HG03060 (cell line): ENCODE measurements at regions not wholly inside any gene's neighbourhood (a gene's known extent, or its start where the extent isn't known, plus 50 kb on each side); places are given as distances from the start of the nearest gene placed in this dataset.
"Not testable (repeated sequence)": the region's sequence is repeated elsewhere in the genome, so short reads cannot be mapped to it uniquely, and the experiment has no call there.

Experiments used
- ATAC-seq: cut with Tn5 transposase; IDR thresholded peaks from one replicate; pipeline ENCODE4 v1.9.1; 2021; ENCODE audit warnings: low read depth, moderate number of reproducible peaks; ENCODE audit not compliant: unreplicated experiment

- ATAC-seq = no peak
These were observed 240.4 kb downstream of the ARL4A start for GRCh38 chr7:12927635-12928434.

GRCh38 chr7:12929476-12930140 lies 242.2 kb downstream of the ARL4A start:
- no peak for ATAC-seq

GRCh38 chr7:12930534-12930933 lies 243.1 kb downstream of the ARL4A start:
- ATAC-seq = no peak

GRCh38 chr7:12931465-12931864 lies 244.0 kb downstream of the ARL4A start:
- ATAC-seq = not testable (repeated sequence)

GRCh38 chr7:12939694-12940093 lies 252.3 kb downstream of the ARL4A start:
- no peak for ATAC-seq

- no peak for ATAC-seq
These were observed 254.1 kb downstream of the ARL4A start for GRCh38 chr7:12941512-12941911.

GRCh38 chr7:12942609-12943008 lies 255.2 kb downstream of the ARL4A start:
- no peak for ATAC-seq

GRCh38 chr7:12943781-12944180 lies 256.3 kb downstream of the ARL4A start:
- no peak for ATAC-seq

- ATAC-seq = no peak
These were observed 258.5 kb downstream of the ARL4A start for GRCh38 chr7:12945901-12946300.

GRCh38 chr7:12947465-12947864 lies 260.0 kb downstream of the ARL4A start:
- no peak for ATAC-seq

- ATAC-seq = no peak
These were observed 261.9 kb downstream of the ARL4A start for GRCh38 chr7:12949060-12949931.

- no peak for ATAC-seq
These were observed 264.0 kb downstream of the ARL4A start for GRCh38 chr7:12951397-12951801.

- no peak for ATAC-seq
These were observed 267.1 kb downstream of the ARL4A start for GRCh38 chr7:12954380-12955033.

- ATAC-seq = no peak
These were observed 270.1 kb downstream of the ARL4A start for GRCh38 chr7:12957487-12957886.

GRCh38 chr7:12961910-12962480 lies 274.6 kb downstream of the ARL4A start:
- no peak for ATAC-seq

GRCh38 chr7:12963435-12963834 lies 276.0 kb downstream of the ARL4A start:
- no peak for ATAC-seq

GRCh38 chr7:12964836-12965235 lies 277.4 kb downstream of the ARL4A start:
- ATAC-seq = no peak

- ATAC-seq = no peak
These were observed 278.3 kb downstream of the ARL4A start for GRCh38 chr7:12965767-12966166.

- ATAC-seq = no peak
These were observed 279.9 kb downstream of the ARL4A start for GRCh38 chr7:12967322-12967721.

GRCh38 chr7:12968836-12969422 lies 281.5 kb downstream of the ARL4A start:
- no peak for ATAC-seq
